ENCODE measurements at regions not wholly inside any gene's neighbourhood (a gene's known extent, or its start where the extent isn't known, plus 50 kb on each side); places are given as distances from the start of the nearest gene placed in this dataset.

- TF ChIP-seq CTCF (IDR thresholded peaks at IDR 0.05) (no peak), EZH2 (IDR thresholded peaks at IDR 0.05; ENCODE audit: borderline replicate concordance, insufficient read depth, low read depth, low read length, poor library complexity, severe bottlenecking) (no peak)
These were observed 142.5 kb upstream of the ZNF479 start for GRCh38 chr7:57274535-57275283.
